Gastroesophageal sphincter (tissue), 4 donors: ENCODE measurements at regions not wholly inside any gene's neighbourhood (a gene's known extent, or its start where the extent isn't known, plus 50 kb on each side); places are given as distances from the start of the nearest gene placed in this dataset.

Experiments
- ATAC-seq: fragments of 150-250 bp; one replicate; pipeline ENCODE4 v1.9.1; 2016; ENCODE audit warnings: mild to moderate bottlenecking, moderate library complexity
- H3K27ac ChIP-seq, 4 donors: fragments of 200-600 bp; sonication (generic) in 3 of 4; 1 replicate in 3 of 4; 2 replicates in 1 of 4; pipeline ENCODE4 v1.5.1; 2016 to 2019
- H3K27me3 ChIP-seq: fragments of 200-600 bp; sonication (generic); one replicate; pipeline ENCODE4 v1.5.1; 2019
- H3K36me3 ChIP-seq, 2 donors: fragments of 200-600 bp; sonication (generic); one replicate each; pipeline ENCODE4 v1.5.1; 2019; ENCODE audit warnings: control low read depth in 1 of 2
- H3K4me1 ChIP-seq, 3 donors: fragments of 200-600 bp; sonication (generic); 1 replicate in 2 of 3; 2 replicates in 1 of 3; pipeline ENCODE4 v1.5.1; 2016 to 2019; ENCODE audit warnings: control low read depth in 2 of 3
- H3K4me3 ChIP-seq, 2 donors: fragments of 200-600 bp; sonication (generic); one replicate each; pipeline ENCODE4 v1.5.1; 2019; ENCODE audit warnings: mild to moderate bottlenecking in 1 of 2, moderate library complexity in 1 of 2
- H3K9me3 ChIP-seq, 3 donors: fragments of 200-600 bp; sonication (generic); one replicate each; pipeline ENCODE4 v1.5.1; 2017 to 2019; ENCODE audit warnings: control low read depth in 2 of 3
- EP300 ChIP-seq: sonication (generic); formaldehyde crosslinking; IDR thresholded peaks from one replicate; pipeline ENCODE4 v1.6.1; 2017; ENCODE audit warnings: antibody characterized with exemption, mild to moderate bottlenecking
- POLR2A ChIP-seq, 2 donors: fragments of 450-650 bp; IDR thresholded peaks; one replicate each; pipeline ENCODE4 v1.6.1; 2017; ENCODE audit warnings: antibody characterized with exemption in 2 of 2, mild to moderate bottlenecking in 2 of 2, moderate library complexity in 1 of 2
- POLR2AphosphoS5 ChIP-seq: sonication (generic); formaldehyde crosslinking; IDR thresholded peaks from one replicate; pipeline ENCODE4 v1.6.1; 2017; ENCODE audit warnings: antibody characterized with exemption
- WGBS, 2 donors: methylation state at CpG; one replicate each; pipeline ENCODE4 v1.1.5; 2018; ENCODE audit warnings: low coverage in 1 of 2; 5-methylcytosine and 5-hydroxymethylcytosine counted together
- TF ChIP-seq, protein P1 (sequence below), 4 experiments: fragments of 200-600 bp in 2 of 4; fragments of 450-650 bp in 2 of 4; sonication (generic) in 1 of 4; IDR thresholded peaks; one replicate each; pipeline ENCODE4 v1.5.1; 2017 to 2019; ENCODE audit warnings: antibody characterized with exemption in 4 of 4, mild to moderate bottlenecking in 2 of 4, moderate library complexity in 2 of 4

DNA sequence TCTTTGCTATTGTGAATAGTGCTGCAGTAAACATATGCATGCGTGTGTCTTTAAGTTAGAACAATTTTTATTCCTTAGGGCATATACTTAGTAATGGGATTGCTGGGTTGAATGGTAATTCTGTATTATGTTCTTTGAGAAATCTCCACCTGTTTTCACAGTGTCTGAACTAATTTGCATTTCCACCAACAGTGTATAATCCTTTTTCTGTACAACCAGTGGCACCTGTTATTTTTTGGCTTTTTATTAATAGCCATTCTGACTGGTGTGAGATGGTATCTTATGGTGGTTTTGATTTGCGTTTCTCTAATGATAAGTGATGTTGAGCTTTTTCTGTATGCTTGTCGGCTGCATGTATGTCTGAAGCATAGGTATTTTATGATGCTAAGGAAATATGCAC lies 820.8 kb upstream of the MAP3K7 start:
- Histone ChIP-seq H3K9me3 (peaks cover 0 to 4% (median 0%) of the 10 kb centered on the region in 3 donors), H3K4me1 (no peaks in the 10 kb centered on the region), H3K27ac (no peak overlapping the region), H3K36me3 (no peaks in the 10 kb centered on the region), H3K27me3 (no peaks in the 10 kb centered on the region), H3K4me3 (no peak overlapping the region)
- WGBS, 2 donors, result 90 to 93% methylated on average over 3 of the region's 3 CpGs
- no peak for TF ChIP-seq POLR2AphosphoS5
- TF ChIP-seq, protein P1, sequence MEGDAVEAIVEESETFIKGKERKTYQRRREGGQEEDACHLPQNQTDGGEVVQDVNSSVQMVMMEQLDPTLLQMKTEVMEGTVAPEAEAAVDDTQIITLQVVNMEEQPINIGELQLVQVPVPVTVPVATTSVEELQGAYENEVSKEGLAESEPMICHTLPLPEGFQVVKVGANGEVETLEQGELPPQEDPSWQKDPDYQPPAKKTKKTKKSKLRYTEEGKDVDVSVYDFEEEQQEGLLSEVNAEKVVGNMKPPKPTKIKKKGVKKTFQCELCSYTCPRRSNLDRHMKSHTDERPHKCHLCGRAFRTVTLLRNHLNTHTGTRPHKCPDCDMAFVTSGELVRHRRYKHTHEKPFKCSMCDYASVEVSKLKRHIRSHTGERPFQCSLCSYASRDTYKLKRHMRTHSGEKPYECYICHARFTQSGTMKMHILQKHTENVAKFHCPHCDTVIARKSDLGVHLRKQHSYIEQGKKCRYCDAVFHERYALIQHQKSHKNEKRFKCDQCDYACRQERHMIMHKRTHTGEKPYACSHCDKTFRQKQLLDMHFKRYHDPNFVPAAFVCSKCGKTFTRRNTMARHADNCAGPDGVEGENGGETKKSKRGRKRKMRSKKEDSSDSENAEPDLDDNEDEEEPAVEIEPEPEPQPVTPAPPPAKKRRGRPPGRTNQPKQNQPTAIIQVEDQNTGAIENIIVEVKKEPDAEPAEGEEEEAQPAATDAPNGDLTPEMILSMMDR (IDR thresholded peaks at IDR 0.05), result no peak
- TF ChIP-seq POLR2A (IDR thresholded peaks at IDR 0.05), result no peak
- TF ChIP-seq EP300, result no peak
- ATAC-seq, result no peak

DNA sequence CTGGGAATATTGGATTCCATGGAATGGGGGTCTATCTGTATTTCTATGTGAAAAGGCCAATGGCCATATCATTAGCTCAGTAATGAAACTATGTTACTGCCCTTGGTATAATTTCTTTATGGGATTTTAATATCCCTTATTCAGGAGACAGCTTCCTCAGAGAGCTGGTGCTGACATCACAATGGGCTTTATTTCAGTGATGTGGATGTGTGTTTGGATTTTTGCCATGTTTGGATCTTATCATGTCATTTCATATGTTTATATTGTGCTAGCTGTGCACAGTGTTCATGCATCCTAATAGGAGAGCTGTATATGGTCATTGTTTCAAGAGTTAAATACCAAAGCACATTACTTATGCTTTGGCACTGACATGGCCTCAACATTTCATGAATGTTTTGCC lies 806.1 kb upstream of the MAP3K7 start:
- no peaks in the 10 kb centered on the region for H3K36me3 ChIP-seq
- no peaks in the 10 kb centered on the region for H3K4me1 ChIP-seq
- no peak overlapping the region for H3K27ac ChIP-seq
- TF ChIP-seq, protein P1 (IDR thresholded peaks at IDR 0.05), result no peak
- no peak for TF ChIP-seq EP300
- TF ChIP-seq POLR2A (IDR thresholded peaks at IDR 0.05), result no peak
- no peak for TF ChIP-seq POLR2AphosphoS5
- ATAC-seq, result no peak
- H3K4me3 ChIP-seq, result no peak overlapping the region
- H3K9me3 ChIP-seq, result peaks cover 0 to 15% (median 0%) of the 10 kb centered on the region in 3 donors
- no peaks in the 10 kb centered on the region for H3K27me3 ChIP-seq

DNA sequence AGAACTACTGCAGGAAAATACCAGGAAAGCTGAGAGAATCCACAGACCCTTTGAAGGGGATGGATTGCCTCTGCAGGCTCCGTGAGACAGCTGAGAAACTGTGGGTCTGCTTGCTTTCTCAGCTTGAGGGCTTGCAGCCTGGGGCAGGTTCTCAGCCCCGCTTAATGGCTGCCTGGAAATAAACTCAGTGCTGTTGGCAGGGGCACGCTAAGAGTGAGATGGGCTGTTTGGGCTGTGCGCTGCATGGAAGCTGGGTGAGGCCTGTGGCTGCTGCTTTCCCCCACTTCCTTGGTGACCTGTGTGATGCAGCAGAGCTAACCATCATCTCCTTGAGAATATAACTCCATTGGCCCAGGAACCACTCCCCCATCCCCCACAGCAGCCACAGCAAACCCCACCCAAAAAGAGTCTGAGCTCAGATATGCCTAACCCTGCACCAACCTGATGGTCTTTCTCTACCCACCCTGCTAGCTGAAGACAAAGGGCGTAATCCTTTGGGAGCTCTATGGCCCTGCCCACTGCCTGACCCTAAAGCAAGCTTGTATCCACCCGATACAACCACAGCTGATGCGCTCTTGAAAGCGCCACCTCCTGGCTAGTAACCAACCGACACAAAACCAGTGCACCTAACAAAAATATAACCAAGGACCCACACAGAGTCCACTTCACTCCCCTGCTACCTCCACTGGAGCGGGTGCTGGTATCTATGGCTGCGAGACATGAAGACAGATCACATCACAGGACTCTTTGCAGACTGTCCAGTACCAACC lies 800.6 kb upstream of the MAP3K7 start:
- Histone ChIP-seq H3K27ac (no peak overlapping the region), H3K27me3 (no peaks in the 10 kb centered on the region), H3K9me3 (peaks cover 0 to 18% (median 0%) of the 10 kb centered on the region in 3 donors), H3K4me1 (no peaks in the 10 kb centered on the region), H3K36me3 (no peaks in the 10 kb centered on the region), H3K4me3 (no peak overlapping the region)
- no peak for ATAC-seq
- 80 to 82% methylated on average over 3 to 8 of the region's 11 CpGs for WGBS, 2 donors
- TF ChIP-seq EP300 (no peak), POLR2AphosphoS5 (no peak), POLR2A (IDR thresholded peaks at IDR 0.05) (no peak)
- TF ChIP-seq, protein P1 (IDR thresholded peaks at IDR 0.05), result no peak

DNA sequence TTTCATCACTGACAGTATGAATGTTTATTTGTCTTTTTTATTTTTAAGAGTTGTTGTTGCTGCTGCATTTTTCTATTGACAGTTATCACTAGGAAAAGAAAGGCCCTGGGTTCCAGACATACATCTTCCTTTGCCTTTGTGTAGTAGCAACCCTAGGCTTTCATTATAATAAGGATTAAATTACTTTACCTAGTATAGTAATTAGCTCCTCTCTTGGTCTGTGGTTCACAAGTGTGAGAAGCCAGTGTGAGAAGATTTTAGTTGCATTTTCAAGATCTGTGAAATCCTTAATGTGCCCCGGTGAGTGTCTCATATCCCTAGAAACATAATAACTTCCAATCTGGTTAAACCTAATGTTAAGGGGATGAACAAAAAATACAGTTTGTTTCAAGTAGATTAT lies 799.3 kb upstream of the MAP3K7 start:
- H3K27ac ChIP-seq, result no peak overlapping the region
- no peak for ATAC-seq
- H3K9me3 ChIP-seq, result peaks cover 0 to 18% (median 0%) of the 10 kb centered on the region in 3 donors
- TF ChIP-seq EP300 (no peak), POLR2A (IDR thresholded peaks at IDR 0.05) (no peak), POLR2AphosphoS5 (no peak)
- TF ChIP-seq, protein P1 (IDR thresholded peaks at IDR 0.05), result no peak
- no peaks in the 10 kb centered on the region for H3K27me3 ChIP-seq
- H3K36me3 ChIP-seq, result no peaks in the 10 kb centered on the region
- WGBS, 2 donors, result 88 to 100% methylated on average over 1 of the region's 1 CpG
- no peaks in the 10 kb centered on the region for H3K4me1 ChIP-seq
- H3K4me3 ChIP-seq, result no peak overlapping the region

DNA sequence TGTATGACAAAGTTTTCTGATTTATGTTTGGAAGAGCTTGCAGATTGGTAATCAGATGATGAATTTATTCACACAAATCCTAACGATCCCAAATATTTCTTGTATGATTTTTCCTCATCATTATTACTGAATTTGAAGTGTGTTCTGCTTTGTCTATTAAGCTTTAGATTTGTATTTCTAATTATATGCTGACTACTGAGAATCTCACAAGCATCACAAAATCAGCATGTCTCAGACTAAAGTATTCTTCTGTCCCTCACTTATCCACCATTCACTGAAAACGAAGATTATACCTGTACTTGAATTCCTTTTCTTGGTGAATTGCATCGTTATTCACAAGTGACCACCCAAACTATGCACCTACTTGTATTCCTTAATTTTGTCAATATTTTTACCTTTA lies 796.3 kb upstream of the MAP3K7 start:
- H3K27me3 ChIP-seq, result no peaks in the 10 kb centered on the region
- ATAC-seq, result no peak
- H3K4me3 ChIP-seq, result no peak overlapping the region
- TF ChIP-seq EP300 (no peak), POLR2A (IDR thresholded peaks at IDR 0.05) (no peak), POLR2AphosphoS5 (no peak)
- TF ChIP-seq, protein P1 (IDR thresholded peaks at IDR 0.05), result no peak
- H3K27ac ChIP-seq, result no peak overlapping the region
- no peaks in the 10 kb centered on the region for H3K36me3 ChIP-seq
- WGBS, 2 donors, result 69 to 76% methylated on average over 3 of the region's 3 CpGs
- no peaks in the 10 kb centered on the region for H3K4me1 ChIP-seq
- H3K9me3 ChIP-seq, result peaks cover 0 to 4% (median 0%) of the 10 kb centered on the region in 3 donors
